Naive thymus-derived CD4-positive, alpha-beta T cell (primary cell): ENCODE measurements at regions not wholly inside any gene's neighbourhood (a gene's known extent, or its start where the extent isn't known, plus 50 kb on each side); places are given as distances from the start of the nearest gene placed in this dataset.

Experiments used
- ATAC-seq: fragments of 150-1000 bp; cut with Tn5 transposase; 2 replicates; pipeline ENCODE4 v1.10.0; 2021; ENCODE audit warnings: mild to moderate bottlenecking, moderate library complexity
- CTCF ChIA-PET: fragments of 350-600 bp; sonication (Branson Sonifier 250); formaldehyde crosslinking; loops from one replicate; lab custom pipeline; 2021; ENCODE audit warnings: antibody characterized with exemption; lab: Charles Lee
- POLR2A ChIA-PET: fragments of 350-600 bp; sonication (Branson Sonifier 250); formaldehyde crosslinking; loops from one replicate; lab custom pipeline; 2021; ENCODE audit warnings: antibody characterized with exemption, inconsistent platforms; lab: Charles Lee
- DNase-seq, 9 donors: peaks; one replicate each; pipeline versions ENCODE4 v3.0.0 to v3.0.0-alpha.2; 2020 to 2022; ENCODE audit warnings: mixed read lengths in 1 of 9
- H3K27ac ChIP-seq: one replicate; pipeline ENCODE4 v1.7.0; 2013; ENCODE audit warnings: mild to moderate bottlenecking, low read depth, low read length, moderate library complexity
- H3K27me3 ChIP-seq, 2 donors: one replicate each; pipeline ENCODE4 v1.7.0; 2013; ENCODE audit warnings: low read length in 2 of 2, mild to moderate bottlenecking in 2 of 2, moderate library complexity in 2 of 2; ENCODE audit not compliant: control insufficient read depth in 2 of 2, insufficient read depth in 2 of 2
- H3K36me3 ChIP-seq, 3 experiments: 1 replicate in 2 of 3; 2 replicates in 1 of 3; pipeline ENCODE4 v1.7.0; 2013; ENCODE audit warnings: low read length in 3 of 3, mild to moderate bottlenecking in 3 of 3, moderate library complexity in 1 of 3; ENCODE audit not compliant: insufficient read depth in 3 of 3, control insufficient read depth in 2 of 3
- H3K4me1 ChIP-seq, 2 donors: one replicate each; pipeline ENCODE4 v1.7.0; 2013; ENCODE audit warnings: low read length in 2 of 2, mild to moderate bottlenecking in 2 of 2, moderate library complexity in 1 of 2; ENCODE audit not compliant: control insufficient read depth in 2 of 2, insufficient read depth in 2 of 2
- H3K4me3 ChIP-seq: 2 replicates; pipeline ENCODE4 v1.7.0; 2013; ENCODE audit warnings: mild to moderate bottlenecking, low read length
- H3K9me3 ChIP-seq, 3 experiments: 1 replicate in 2 of 3; 2 replicates in 1 of 3; pipeline ENCODE4 v1.7.0; 2013; ENCODE audit warnings: low read length in 3 of 3; ENCODE audit not compliant: control insufficient read depth in 2 of 3
- H3K27ac Mint-ChIP-seq, 9 donors: one replicate each; pipeline ENCODE4 v1.8.0; 2020 to 2022; ENCODE audit warnings: mixed read lengths in 9 of 9, mild to moderate bottlenecking in 8 of 9, moderate library complexity in 5 of 9, inconsistent platforms in 2 of 9
- H3K27me3 Mint-ChIP-seq, 5 donors: one replicate each; pipeline ENCODE4 v1.8.0; 2021 to 2022; ENCODE audit warnings: mixed read lengths in 5 of 5, mild to moderate bottlenecking in 1 of 5
- H3K36me3 Mint-ChIP-seq, 5 donors: one replicate each; pipeline ENCODE4 v1.8.0; 2020 to 2022; ENCODE audit warnings: mixed read lengths in 5 of 5, mild to moderate bottlenecking in 3 of 5, inconsistent platforms in 1 of 5
- H3K4me1 Mint-ChIP-seq, 7 donors: one replicate each; pipeline ENCODE4 v1.8.0; 2020 to 2022; ENCODE audit warnings: mixed read lengths in 7 of 7, mild to moderate bottlenecking in 3 of 7, inconsistent platforms in 1 of 7
- H3K4me3 Mint-ChIP-seq, 10 donors: one replicate each; pipeline ENCODE4 v1.8.0; 2020 to 2022; ENCODE audit warnings: mild to moderate bottlenecking in 10 of 10, mixed read lengths in 10 of 10, moderate library complexity in 6 of 10, inconsistent platforms in 2 of 10
- H3K9me3 Mint-ChIP-seq, 11 donors: one replicate each; pipeline ENCODE4 v1.8.0; 2020 to 2022; ENCODE audit warnings: mixed read lengths in 11 of 11, mild to moderate bottlenecking in 4 of 11, inconsistent platforms in 1 of 11, moderate library complexity in 1 of 11
- intact Hi-C, 2 donors: fragments of 100-400 bp; cut with micrococcal nuclease; formaldehyde crosslinking; loops; one replicate each; pipeline ENCODE4 v1.15.1; 2023

DNA sequence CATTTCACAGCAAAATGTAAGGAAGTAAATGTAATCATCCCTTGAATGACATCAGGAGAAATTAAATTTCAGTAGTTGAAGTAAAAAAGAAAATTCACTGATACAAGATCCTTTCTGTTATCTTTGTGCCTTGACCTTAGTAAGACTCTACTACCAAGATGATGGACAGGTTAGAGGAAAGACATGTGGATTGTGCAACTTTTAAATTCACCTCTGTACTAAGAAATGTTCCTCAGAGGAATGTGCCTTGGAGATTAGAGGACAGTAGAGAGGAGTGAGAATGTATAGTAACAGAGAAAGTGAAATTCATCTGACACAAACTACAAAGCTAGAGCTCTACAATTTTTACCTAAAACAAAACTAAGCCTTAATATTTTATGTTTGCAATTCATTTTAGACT lies 375.3 kb downstream of the PLOD2 start:
- Histone ChIP-seq H3K4me3 (no peak overlapping the region), H3K4me1 (no peaks in the 10 kb centered on the region), H3K27ac (no peak overlapping the region), H3K27me3 (no peaks in the 10 kb centered on the region), H3K9me3 (no peaks in the 10 kb centered on the region), H3K36me3 (no peaks in the 10 kb centered on the region)
- no peak for DNase-seq
- POLR2A ChIA-PET: no interaction called here
- no peak overlapping the region for H3K4me3 Mint-ChIP-seq
- H3K27ac Mint-ChIP-seq: no peak overlapping the region
- no peaks in the 10 kb centered on the region for H3K27me3 Mint-ChIP-seq
- H3K4me1 Mint-ChIP-seq: no peaks in the 10 kb centered on the region
- CTCF ChIA-PET: no interaction called here
- H3K36me3 Mint-ChIP-seq: no peaks in the 10 kb centered on the region
- peaks cover 0 to 7% (median 0%) of the 10 kb centered on the region in 11 donors for H3K9me3 Mint-ChIP-seq
- ATAC-seq: no peak
- intact Hi-C loops: no loop called here

- DNase-seq (no peak), ATAC-seq (no peak)
- Histone ChIP-seq H3K9me3 (no peaks in the 10 kb centered on the region), H3K36me3 (no peaks in the 10 kb centered on the region), H3K27me3 (no peaks in the 10 kb centered on the region), H3K27ac (no peak overlapping the region), H3K4me1 (no peaks in the 10 kb centered on the region), H3K4me3 (no peak overlapping the region)
- Mint-ChIP-seq H3K4me3 (no peak overlapping the region), H3K27me3 (no peaks in the 10 kb centered on the region), H3K27ac (no peak overlapping the region), H3K4me1 (no peaks in the 10 kb centered on the region), H3K9me3 (peaks cover 0 to 26% (median 9%) of the 10 kb centered on the region in 11 donors), H3K36me3 (no peaks in the 10 kb centered on the region)
- CTCF ChIA-PET: no interaction called here
- POLR2A ChIA-PET: no interaction called here
- intact Hi-C loops: no loop called here
Measured at GRCh38 chr3:145798007-145798406, 363.0 kb downstream of the PLOD2 start.

DNA sequence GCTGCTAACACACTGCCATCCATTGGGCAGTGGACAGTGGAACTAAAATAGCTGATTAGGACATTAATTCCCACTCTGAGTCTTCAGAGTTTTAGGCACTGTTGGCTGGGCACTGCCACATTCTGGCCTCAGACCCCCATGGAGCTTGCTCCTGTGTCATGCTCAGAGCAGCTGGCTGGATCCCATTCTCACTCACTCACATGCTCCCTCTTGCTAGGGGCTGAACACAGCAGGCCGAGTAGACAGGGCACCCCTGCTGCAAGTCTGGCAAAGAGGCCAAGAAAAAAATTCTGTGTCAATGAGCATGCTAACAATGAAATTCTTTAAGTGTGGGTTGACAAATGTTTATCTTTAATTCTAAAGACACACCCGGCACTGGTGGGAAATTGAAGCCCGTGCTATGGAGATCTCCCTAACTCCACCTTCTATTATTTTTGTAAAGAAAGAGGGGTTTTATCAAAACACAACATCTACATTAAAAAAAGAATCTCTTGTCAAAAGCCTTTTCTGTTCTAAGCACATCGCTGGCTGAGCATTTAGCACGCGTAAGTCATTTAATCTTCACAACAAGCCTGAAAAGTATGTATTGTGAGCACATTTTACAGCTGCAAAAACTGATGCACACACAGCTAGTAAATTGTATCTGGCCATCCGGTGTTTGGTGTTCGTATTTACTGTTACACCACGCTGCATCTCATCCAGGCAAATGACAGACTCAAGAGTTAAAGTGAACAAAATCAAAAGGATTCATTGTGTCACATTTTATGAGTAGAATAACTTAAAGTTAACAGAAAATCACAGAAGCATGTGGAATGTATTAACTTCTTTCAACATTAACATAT lies 362.1 kb downstream of the PLOD2 start:
- no peak for ATAC-seq

GRCh38 chr3:145801696-145802095 lies 359.3 kb downstream of the PLOD2 start:
- DNase-seq (no peak), ATAC-seq (no peak)
- no peak overlapping the region for H3K27ac Mint-ChIP-seq
- H3K27me3 ChIP-seq: no peaks in the 10 kb centered on the region
- no peak overlapping the region for H3K4me3 ChIP-seq
- no peaks in the 10 kb centered on the region for H3K36me3 Mint-ChIP-seq
- H3K27me3 Mint-ChIP-seq: no peaks in the 10 kb centered on the region
- POLR2A ChIA-PET: no interaction called here
- H3K9me3 Mint-ChIP-seq: peaks cover 0 to 9% (median under 1%) of the 10 kb centered on the region in 11 donors
- no peak overlapping the region for H3K27ac ChIP-seq
- no peaks in the 10 kb centered on the region for H3K4me1 ChIP-seq
- H3K4me1 Mint-ChIP-seq: no peaks in the 10 kb centered on the region
- H3K36me3 ChIP-seq: no peaks in the 10 kb centered on the region
- H3K9me3 ChIP-seq: no peaks in the 10 kb centered on the region
- CTCF ChIA-PET: no interaction called here
- no peak overlapping the region for H3K4me3 Mint-ChIP-seq
- intact Hi-C loops: no loop called here

More for the DNA sequence above, 362.1 kb downstream of the PLOD2 start:
- intact Hi-C loops: no loop called here
- Histone ChIP-seq H3K27ac (no peak overlapping the region), H3K27me3 (no peaks in the 10 kb centered on the region), H3K4me1 (no peaks in the 10 kb centered on the region), H3K4me3 (no peak overlapping the region), H3K9me3 (no peaks in the 10 kb centered on the region), H3K36me3 (no peaks in the 10 kb centered on the region)
- H3K4me1 Mint-ChIP-seq: no peaks in the 10 kb centered on the region
- no peaks in the 10 kb centered on the region for H3K36me3 Mint-ChIP-seq
- H3K27me3 Mint-ChIP-seq: no peaks in the 10 kb centered on the region
- H3K27ac Mint-ChIP-seq: no peak overlapping the region
- peaks cover 0 to 21% (median 9%) of the 10 kb centered on the region in 11 donors for H3K9me3 Mint-ChIP-seq
- no peak overlapping the region for H3K4me3 Mint-ChIP-seq
- ChIA-PET CTCF (interaction anchor here (0.7 kb wide), 1 partner anchor 278 kb away, joined by 5 read pairs; no protein-coding TSS in a partner anchor), POLR2A (no interaction called here)
- DNase-seq: no peak

GRCh38 chr3:145807990-145808389 lies 353.0 kb downstream of the PLOD2 start:
- Mint-ChIP-seq H3K4me1 (no peaks in the 10 kb centered on the region), H3K27me3 (no peaks in the 10 kb centered on the region), H3K27ac (no peak overlapping the region), H3K9me3 (peaks cover 0 to 9% (median 0%) of the 10 kb centered on the region in 11 donors), H3K36me3 (no peaks in the 10 kb centered on the region), H3K4me3 (no peak overlapping the region)
- intact Hi-C loops: no loop called here
- Histone ChIP-seq H3K4me3 (no peak overlapping the region), H3K4me1 (no peaks in the 10 kb centered on the region), H3K9me3 (no peaks in the 10 kb centered on the region), H3K27ac (no peak overlapping the region), H3K27me3 (no peaks in the 10 kb centered on the region), H3K36me3 (no peaks in the 10 kb centered on the region)
- ChIA-PET POLR2A (no interaction called here), CTCF (no interaction called here)
- DNase-seq (no peak), ATAC-seq (no peak)

DNA sequence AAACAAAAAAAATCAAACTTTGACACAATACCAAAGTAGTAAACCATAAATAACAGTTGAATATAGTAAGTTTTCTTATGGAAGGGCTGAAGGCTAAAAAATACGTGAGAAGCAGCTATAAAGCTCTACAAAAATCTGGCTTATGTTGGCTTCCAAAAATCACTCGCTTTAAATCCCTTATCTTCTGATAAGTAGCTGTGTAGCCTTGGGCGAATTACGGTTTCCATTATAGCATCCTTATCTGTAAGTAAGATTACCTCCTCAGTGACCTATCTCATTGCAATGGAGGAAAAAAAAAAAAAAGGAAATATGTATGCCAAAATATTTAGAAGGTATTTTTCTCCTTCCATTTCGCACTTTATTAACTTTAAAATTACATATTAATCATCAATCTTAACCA lies 348.6 kb downstream of the PLOD2 start:
- Mint-ChIP-seq H3K4me3 (no peak overlapping the region), H3K4me1 (no peaks in the 10 kb centered on the region), H3K36me3 (no peaks in the 10 kb centered on the region), H3K27ac (no peak overlapping the region), H3K27me3 (no peaks in the 10 kb centered on the region), H3K9me3 (peaks cover 0 to 15% (median 0%) of the 10 kb centered on the region in 11 donors)
- intact Hi-C loops: no loop called here
- Histone ChIP-seq H3K9me3 (no peaks in the 10 kb centered on the region), H3K4me1 (no peaks in the 10 kb centered on the region), H3K4me3 (no peak overlapping the region), H3K27me3 (no peaks in the 10 kb centered on the region), H3K27ac (no peak overlapping the region), H3K36me3 (no peaks in the 10 kb centered on the region)
- ATAC-seq: no peak
- ChIA-PET POLR2A (no interaction called here), CTCF (interaction anchor here (0.6 kb wide), 1 partner anchor 380 kb away, joined by 4 read pairs; no protein-coding TSS in a partner anchor)
- DNase-seq: no peak
